COLO829 (cell line): ENCODE measurements at regions not wholly inside any gene's neighbourhood (a gene's known extent, or its start where the extent isn't known, plus 50 kb on each side); places are given as distances from the start of the nearest gene placed in this dataset.
"Not testable (repeated sequence)": the region's sequence is repeated elsewhere in the genome, so short reads cannot be mapped to it uniquely, and the experiment has no call there.

Source experiments
- DNase-seq: peaks from one replicate; pipeline ENCODE4 v3.0.0; 2012; ENCODE audit warnings: low spot score

DNA sequence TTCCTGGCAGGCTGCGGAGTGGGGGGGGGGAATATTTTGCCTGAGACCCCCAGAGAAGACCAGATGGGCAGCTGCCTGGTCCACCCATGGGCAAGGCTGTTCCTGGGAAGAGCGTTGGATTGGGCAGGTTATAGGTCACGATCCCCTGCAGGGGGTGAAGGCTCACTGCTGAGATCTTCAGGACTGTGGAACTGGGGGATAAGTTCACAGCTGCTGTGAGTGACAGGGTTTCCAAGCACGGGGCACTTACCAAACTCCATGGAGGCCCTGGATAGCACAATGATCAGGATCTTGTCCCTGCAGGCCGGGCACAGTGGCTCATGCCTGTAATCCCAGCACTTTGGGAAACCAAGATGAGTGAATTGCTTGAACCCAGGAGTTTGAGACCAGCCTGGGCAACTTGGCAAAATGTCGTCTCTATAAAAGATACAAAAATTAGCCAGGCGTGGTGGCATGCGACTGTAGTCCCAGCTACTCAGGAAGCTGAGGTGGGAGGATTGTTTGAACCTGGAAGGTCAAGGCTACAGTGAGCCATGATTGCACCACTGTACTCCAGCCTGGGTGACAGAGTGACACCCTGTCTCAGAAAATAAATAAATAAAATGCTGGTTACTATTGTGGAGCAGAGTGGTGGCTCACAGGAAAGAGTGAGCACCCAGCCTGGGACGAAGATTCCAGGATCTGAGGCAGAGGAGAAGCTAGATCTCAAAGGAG lies 68.0 kb upstream of the HELT start:
- no peak for DNase-seq

DNA sequence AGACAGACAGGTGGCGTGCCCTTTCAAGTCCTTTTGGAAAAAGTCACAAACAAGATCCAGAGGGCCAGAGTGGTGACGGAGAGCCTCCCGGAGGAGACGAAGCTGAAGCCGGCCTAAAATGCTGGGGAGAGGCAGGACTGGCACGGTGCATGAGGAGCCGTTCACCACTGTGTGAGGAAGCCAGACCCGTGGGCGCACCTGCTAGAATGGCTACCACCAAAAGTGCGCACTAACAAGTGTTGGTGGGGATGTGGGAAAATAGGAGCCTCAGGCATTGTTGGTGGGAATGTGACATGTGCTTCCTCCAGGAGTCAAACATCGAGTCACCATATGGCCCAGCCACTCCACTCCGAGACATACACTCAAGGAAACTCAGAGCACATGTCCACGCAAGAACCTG lies 67.4 kb upstream of the HELT start:
- no peak for DNase-seq

DNA sequence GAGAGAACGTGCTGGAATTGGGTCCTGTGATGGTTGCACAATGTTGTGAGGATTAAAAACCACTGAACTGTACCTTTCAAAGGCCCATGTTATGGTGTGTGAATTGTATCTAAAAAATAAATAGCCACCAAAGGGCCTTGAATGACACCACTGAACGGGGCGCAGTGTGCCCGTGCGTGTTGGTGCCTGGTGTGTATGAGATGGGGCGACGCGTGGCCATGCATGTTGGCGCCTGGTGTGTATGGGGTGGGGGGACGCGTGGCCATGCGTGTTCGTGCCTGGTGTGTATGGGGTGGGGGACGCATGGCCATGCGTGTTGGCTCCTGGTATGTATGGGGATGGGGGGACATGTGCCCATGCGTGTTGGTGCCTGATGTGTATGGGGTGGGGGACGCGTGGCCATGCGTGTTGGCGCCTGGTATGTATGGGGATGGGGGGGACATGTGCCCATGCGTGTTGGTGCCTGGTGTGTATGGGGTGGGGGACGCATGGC lies 66.6 kb upstream of the HELT start:
- DNase-seq, result no peak

DNA sequence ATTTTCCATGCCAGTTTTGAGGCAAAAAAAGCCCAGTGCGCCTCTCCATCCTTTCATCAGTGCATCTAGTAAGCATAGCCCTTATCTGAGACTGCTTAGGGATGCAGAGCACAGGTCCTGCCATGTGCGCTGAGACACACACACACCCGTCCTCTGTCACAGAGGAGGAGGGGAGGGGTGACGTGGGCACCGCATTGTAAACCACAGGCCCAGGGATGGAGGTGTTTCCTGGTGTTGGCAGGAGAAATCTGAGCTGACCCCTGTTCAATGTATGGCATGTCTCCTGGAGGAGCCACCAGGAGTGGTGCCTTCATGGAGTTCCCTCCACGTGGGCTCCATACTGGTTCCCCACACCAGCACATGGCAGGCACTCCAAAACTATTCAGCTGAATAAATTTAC lies 65.8 kb upstream of the HELT start:
- DNase-seq, result no peak

DNA sequence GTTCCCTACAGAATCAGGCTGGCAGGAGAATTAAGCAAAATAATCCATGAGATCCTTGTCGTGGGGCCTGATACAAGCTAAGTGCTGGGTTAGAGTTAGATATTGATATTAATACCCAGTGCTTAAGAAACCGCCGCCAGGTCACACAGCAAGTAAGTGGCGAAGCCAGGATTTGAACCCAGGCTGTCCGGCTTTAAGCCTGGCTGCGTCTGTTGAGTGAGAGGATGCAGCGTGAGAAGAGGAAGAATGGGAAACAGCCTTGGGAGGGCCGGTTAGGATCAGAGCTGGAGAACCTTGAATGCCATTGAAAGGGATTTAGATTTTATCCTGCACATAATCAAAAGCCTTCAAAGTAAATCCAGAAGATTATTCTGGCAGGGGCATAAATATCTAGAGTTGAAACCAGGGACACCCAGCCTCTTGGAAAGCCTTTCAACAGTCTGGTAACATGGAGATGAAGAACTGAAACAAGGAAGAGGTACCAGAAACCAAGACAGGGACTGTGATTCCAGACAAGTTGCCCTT lies 64.8 kb upstream of the HELT start:
- no peak for DNase-seq

DNA sequence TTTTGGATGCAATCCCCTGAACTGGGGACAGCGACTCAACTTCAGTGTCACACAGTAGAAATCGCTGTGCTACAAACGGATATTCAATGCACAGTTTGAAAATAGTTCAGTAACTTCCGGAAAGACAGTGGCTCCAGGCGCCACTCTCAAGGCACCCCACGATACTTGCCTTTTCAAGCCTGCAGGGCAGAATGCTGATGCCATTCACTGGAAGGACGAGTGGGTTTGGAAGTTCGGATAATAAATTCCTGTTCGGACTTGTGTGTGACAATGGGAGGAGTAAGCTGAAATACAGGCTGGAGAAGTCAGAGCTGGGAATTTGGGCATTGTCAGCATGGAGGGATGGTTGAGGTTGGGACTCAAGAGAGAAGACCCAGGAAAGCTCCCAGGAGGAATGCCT lies 64.3 kb upstream of the HELT start:
- no peak for DNase-seq

DNA sequence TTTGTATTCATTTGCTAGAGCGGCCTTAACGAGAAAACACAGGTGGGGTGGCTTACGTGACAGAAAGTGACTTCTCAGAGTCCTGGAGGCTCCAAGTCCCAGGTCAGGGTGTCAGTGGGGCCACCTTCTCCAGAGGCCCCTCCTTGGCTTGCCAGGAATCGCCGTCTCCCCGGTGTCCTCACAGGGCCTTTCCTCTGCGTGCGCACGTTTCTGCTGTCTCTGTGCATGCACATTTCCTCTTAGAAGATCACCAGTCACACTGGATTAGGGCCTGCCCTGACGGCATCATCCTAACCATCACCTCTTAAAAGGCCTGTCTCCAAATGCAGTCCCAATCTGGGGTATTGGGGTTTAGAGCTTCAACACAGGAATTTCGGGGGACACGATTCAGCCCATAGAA lies 63.8 kb upstream of the HELT start:
- DNase-seq, result no peak

DNA sequence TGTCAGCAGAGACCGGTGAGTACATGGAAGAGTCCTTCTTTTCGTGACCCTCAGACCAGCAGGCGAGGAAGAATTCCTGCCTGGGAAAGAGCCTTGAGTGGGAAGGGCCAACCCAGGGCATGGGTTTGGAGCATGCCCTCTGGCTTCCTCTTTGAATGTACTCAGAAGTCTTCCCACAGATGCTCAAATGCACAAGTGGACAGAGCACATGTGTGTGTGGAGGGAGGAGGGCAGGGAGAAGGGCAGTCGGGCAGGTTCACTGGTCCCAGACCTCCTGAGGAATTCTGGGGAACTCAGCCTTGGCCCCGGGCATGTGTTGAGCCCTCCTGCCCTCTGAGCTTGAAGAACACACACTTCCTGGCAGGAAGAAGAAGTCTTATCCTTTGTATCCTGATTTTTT lies 63.2 kb upstream of the HELT start:
- no peak for DNase-seq

DNA sequence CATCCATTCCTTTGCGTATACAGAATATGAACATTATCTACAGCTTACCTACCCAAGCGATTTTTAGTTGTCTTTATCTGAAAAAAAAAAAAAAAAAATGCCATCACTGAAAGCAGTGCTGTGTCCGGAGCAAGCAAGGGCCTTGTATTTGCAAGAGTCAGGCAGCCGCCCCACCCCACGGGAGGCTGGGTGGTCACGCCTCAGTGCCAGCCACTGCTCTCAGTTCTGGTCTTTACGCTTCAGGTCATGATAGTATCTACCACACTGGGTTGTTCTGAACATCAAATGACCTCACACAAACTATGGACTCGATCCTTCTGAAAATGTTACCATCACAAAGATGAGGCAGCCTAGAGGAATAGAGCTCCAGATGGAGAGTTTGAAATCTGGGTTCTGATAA lies 62.7 kb upstream of the HELT start:
- no peak for DNase-seq

DNA sequence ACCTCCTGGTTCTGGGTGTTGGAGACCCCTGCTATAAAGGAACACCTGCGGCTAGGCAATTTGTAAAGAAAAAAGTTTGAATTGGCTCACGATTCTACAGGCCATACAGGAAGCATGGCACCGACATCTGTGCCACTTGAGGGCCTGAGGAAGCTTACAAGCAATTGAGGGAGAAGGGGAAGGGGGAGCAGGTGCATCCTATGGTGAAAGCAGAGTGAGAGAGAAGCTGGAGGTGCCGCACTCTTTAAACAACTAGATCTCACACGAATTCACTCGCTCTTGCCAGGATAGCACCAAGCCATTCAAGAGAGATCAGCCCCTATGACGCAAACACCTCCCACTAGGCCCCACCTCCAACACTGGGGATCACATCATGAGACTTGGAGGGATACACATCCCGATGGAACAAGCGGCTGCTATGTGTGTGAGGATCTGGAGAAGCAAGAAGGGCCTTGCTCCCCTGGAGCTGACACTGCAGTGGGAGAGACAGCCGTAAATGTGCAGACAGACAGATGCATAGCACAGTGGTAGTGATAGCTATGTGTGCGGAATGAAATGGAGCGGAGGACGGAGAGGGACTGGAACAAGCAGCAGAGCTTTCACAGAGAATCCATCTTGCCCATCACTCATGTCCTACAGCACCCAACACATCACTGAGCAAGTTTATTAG lies 60.7 kb upstream of the HELT start:
- DNase-seq, result no peak

DNA sequence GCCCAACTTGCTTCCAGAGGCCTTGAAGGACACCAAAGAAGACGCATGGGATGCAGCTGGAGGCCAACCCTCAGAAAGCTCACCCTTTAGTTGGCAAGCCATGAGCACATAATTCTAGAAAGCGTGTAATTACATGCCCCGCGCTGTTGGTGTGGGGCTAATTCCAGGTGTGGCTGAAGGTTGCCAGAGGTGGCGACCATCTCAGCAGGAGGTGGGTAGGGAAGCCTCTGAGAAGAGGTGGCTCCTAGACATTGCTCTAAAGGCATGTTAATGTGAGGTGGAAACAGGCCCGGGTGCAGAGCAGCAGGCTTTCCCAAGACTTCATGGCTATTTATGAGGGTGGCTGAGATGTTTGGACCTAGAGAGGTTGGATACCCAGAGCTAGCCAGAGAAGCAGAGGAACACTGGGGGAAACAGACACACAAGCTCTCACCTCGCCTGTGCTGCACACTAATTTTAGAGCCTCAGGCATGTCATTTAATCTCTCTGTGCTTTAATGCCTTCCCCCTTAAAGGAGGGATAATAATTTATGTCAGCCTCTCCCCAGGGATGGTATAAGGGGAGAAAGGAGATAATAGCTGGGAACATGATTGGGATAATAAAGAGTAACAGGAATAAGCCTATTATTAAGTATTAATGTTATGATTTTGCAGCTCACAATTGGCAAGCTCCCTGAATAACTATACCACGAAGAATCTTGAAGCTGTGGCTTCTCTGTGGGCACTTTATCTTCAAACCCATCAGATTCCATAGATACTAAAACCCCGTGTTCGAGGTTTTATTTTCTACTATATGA lies 60.0 kb upstream of the HELT start:
- DNase-seq, result no peak

DNA sequence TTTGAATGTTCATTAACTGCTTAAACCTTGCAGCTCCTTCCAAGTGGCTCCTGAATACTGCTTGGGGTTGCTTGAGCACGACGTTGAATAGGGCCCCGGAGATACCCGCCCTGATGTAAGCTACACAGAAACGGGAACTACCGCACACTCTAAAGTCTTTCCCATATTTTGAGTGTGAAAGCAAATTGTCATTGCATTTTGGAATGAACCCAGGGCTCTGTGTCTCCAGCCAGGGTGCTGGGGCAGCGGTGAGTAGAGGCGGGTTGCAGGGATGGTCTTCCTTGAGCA lies 59.4 kb upstream of the HELT start:
- no peak for DNase-seq

DNA sequence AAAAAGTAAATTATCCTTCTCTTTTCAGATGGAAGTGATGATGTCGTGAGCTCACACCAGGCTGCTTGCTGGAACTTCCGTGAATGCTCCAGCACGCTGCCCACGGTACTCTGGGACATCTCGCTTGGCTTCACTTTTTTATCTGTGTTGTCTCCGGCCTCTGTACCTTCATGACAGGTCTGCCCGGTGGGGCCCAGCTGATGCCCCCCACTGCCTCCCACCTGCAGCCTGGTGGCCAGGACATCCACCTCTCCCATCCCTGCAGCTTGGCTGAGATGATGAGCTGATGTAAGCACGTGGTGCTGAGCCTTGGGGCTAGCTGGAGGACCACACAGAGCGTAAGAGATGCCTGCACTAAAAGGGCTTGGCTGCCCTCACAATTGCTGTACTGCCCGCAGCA lies 59.0 kb upstream of the HELT start:
- no peak for DNase-seq

DNA sequence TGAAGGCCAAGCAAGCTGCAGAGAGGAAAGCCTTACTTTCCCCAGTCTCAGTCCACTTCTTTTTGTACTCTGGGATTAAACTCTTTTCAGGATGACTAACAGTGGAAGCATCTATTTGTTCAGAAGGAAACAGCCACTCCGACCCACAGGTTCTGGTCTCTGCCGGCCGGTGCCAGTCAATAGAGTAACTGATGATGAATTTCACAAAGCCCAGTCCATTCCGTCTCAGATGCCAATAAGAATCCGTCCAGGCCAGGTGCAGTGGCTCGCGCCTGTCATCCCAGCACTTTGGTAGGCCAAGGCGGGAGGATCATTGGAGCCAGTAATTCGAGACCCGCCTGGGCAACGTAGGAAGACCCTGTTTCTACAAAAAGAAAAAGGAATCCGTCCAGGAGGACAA lies 58.5 kb upstream of the HELT start:
- DNase-seq, result no peak

DNA sequence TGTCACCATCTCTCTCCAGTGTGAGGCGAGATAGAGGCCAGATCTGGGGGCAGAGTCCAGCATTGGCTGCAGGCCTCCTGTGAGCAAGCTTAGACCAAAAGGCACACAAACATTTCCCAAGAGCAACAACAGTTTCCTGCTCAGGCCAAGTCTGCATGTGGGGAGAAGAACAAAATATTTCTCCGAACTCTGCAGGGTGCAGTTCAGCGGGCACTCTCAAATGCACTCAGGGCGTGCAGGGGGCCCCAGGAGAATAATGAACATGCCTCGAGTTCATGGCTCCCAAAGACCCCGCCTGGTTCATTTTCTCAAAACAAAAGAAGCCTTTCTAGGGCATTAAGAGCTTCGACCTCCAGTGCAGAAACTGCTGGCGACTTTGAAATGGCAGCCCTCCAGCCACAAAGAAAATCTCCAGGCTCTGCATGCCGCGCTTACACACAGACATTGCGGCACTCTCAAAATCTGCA lies 57.8 kb upstream of the HELT start:
- DNase-seq, result no peak

DNA sequence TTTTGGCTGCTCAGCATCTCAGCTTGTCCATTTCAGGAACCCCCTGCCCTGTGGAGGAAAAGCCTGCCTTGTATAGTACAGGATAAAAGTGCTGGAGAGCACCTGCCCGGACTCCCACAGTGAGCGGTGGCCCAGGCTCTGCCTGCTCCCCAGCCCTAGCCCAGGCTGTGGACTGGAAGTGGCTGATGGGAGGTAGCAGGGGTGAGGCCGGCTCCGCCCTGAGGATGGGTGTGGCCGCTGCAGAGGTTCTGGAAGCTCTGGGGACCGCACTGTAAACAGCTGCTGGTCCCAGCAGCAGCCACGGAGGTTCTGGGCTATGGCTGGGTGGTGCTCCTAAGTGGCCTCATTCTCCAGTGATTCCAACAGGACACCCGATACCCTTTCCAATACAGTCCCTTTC lies 56.6 kb upstream of the HELT start:
- no peak for DNase-seq

DNA sequence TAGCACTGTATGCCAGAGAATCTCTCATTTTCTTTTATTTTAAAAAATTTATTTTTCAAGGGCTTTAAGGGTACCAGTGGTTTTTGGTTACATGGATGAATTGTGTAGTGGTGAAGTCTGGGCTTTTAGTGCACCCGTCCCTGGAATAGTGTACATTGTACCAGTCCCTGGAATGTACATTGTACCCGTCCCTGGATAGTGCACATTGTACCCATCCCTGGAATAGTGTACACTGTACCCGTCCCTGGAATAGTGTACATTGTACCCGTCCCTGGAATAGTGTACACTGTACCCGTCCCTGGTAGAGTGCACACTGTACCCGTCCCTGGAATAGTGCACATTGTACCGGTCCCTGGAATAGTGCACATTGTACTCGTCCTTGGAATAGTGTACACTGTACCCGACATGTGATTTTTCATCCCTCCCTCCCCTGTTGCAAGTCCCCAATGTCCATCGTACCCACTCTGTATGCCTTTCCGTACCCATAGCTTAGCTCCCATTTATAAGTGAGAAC lies 56.1 kb upstream of the HELT start:
- DNase-seq, result no peak

DNA sequence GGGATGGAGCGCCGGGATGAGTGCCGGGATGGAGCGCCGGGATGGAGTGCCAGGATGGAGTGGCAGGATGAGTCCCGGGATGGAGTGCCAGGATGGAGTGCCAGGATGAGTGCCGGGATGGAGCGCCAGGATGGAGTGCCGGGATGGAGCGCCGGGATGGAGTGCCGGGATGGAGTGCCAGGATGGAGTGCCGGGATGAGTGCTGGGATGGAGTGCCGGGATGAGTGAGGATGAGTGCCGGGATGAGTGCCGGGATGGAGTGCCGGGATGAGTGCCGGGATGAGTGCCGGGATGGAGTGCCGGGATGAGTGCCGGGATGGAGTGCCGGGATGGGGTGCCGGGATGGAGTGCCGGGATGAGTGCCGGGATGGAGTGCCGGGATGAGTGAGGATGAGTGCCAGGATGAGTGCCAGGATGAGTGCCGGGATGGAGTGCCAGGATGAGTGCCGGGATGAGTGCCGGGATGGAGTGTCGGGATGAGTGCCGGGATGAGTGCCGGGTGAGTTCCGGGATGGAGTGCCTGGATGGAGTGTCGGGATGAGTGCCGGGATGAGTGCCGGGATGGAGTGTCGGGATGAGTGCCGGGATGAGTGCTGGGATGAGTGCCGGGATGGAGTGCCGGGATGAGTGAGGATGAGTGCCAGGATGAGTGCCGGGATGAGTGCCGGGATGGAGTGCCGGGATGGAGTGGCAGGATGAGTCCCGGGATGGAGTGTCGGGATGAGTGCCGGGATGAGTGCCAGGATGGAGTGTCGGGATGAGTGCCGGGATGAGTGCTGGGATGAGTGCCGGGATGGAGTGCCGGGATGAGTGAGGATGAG lies 52.9 kb upstream of the HELT start:
- not testable (repeated sequence) for DNase-seq

DNA sequence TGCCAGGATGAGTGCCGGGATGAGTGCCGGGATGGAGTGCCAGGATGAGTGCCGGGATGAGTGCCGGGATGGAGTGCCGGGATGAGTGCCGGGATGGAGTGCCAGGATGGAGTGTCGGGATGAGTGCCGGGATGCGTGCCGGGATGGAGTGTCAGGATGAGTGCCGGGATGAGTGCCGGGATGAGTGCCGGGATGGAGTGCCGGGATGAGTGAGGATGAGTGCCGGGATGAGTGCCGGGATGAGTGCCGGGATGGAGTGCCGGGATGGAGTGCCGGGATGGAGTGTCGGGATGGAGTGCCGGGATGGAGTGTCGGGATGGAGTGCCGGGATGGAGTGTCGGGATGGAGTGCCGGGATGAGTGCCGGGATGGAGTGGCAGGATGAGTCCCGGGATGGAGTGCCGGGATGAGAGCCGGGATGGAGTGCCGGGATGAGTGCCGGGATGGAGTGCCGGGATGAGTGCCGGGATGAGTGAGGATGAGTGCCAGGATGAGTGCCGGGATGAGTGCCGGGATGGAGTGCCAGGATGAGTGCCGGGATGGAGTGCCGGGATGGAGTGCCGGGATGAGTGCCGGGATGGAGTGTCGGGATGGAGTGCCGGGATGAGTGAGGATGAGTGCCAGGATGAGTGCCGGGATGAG lies 52.1 kb upstream of the HELT start:
- not testable (repeated sequence) for DNase-seq

DNA sequence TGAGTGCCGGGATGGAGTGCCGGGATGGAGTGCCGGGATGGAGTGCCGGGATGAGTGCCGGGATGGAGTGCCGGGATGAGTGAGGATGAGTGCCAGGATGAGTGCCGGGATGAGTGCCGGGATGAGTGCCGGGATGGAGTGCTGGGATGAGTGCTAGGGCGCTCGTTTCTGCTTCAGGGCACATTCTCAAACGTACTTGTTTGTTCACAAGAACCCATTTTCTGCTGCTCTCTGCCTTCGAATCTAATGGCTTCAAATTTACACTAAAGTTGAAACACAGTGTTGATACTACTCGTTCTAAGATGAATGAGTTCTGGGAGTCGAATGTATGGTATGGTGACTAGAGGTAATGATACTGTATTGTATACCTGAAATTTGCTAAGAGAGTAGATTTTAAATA lies 50.6 kb upstream of the HELT start:
- not testable (repeated sequence) for DNase-seq

DNA sequence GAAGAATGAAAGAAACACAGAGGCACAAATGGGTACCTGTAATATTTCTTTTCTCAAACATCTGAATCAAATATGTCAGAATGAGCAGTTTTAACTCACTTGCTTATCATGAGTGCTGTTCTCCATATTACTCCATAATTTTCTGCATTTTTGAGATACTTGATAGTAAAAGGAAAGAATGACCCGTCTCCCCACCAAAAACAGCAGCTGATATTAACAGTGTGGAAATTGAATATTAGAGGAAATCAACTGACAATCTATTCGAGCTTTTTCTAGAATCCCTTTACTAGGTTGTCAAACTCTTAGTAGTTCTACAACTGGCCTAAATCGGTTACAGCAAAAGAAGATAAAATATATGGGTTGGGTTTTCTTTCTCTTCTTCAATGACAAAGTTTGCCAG lies 49.9 kb upstream of the HELT start:
- DNase-seq, result no peak
